Glomerular visceral epithelial cell (primary cell): ENCODE measurements at regions not wholly inside any gene's neighbourhood (a gene's known extent, or its start where the extent isn't known, plus 50 kb on each side); places are given as distances from the start of the nearest gene placed in this dataset.

ENCODE experiments used
- DNase-seq: peaks from one replicate; pipeline ENCODE4 v3.0.0-alpha.2; 2016; ENCODE audit errors: extremely low spot score

DNA sequence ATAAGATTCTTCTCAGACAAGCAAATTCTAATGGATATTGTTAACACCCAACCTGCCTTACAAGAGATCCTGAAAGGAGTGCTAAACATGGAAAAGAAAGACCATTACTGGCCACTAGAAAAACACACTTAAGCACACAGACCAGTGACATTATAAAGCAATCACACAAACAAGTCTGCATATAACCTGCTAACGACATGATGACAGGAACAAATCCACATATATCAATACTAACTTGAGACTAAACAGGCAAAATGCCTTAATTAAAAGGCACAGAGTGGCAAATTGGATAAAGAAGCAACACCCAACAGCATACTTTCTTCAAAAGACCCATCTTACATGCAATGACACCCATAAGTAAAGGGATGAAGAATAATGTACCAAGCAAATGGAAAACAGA is 100.5 kb upstream of the PCDH18 start:
- no peak for DNase-seq

DNA sequence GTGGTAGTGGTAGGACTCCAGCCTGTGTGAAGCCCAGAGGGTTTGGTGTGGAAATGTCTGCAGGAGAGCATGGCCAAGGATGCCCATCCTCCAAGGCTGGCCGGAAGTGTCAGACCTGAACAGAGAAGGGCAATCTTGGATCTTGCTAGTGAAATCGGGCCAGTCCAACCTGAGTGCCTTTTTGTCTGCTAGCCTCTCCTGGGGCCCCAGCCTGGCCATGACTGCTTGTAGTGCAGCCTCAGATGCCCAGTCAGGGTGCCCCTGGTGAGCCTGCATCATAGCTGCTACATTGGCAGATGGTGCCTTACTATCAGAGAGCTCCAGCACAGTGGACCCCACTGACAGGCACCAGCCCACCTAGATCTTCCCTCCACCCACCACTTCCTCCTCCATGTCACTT is 99.3 kb upstream of the PCDH18 start:
- no peak for DNase-seq

DNA sequence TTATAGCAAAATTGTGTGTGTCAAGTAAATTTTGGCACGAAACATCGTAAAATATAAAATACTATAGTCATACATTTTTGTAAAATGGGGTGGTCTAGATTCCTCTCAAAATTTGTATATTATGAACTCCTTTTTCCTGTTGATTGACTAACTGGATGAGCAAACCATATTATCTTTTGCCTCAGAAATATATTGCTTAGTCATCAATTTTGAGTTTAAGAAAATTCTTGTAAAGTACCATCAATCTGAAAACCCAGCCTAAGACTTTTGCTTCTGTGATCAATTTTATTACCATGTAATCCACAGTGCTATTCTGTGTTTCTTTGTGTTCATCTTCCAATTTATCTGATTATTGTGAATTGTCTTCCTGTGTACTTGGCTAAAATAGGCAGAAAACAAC is 98.0 kb upstream of the PCDH18 start:
- DNase-seq: no peak

DNA sequence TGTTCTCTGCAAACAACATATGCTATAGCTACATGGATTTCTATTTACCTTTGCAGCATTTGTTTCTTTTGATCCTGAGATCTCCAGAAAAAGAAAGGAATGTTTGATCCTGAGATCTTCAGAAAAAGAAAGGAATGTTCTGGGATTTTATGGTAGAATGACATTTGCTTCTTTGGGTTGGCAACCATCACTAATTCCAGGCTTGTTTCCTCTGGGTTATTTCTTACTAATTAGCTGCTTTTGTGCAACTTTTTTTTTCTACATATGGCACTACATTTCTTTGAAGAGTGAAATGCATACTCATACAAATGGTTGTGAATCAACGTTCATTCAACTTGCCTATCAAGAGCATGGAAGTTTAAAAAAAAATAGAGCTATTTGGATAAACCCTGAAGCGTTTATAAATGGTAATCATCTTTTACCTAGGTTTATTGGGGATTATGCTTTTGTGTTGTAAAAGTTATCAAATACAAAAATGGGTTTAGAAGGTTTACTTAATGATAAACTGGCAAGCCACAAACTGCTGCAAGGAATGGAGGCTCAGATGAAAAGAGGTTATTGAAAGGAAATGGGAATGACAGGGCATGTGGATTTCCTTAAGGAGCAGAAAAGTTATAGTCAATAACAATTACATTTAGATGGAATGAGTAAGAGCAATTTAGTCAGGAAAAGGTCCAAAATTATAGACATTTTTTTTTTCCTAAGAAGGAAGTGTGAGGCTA is 95.6 kb upstream of the PCDH18 start:
- no peak for DNase-seq

DNA sequence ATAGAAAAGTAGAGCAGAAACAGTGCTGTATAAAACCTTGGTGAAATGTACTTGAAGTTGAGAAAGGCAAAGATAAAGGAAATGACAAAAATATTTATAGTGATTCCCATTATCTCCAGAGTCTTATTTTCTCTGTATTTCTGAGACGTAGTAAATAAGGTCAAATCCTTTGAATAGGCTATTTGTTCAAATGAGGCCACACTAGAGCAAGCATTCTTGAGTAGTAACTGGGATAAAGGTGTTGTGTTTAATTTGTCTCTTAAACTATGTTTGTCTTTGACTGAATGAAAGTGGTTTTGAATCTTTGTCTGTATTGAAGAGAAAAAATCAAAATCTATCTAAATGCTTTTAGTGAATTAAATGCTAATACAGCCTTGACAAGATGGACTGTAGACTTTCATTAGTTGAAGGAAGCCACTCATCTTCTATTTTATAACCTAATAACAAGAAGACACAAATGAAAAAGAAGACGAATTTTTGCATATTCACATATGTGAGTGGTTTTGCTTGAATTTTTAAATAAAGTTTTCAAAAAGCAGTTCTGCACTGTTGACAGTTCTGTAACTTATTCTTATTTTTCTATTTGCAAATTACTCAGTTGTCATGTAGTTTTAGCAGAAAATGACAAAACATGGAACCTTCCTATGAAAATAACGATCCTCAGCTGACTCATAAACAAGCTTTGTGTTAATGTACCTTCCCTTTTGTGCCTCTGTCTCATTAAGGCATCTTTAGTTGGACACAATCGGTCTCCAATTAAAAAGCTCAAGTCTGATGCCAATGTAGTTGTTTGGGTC is 94.8 kb upstream of the PCDH18 start:
- DNase-seq: no peak

GRCh38 chr4:137623013-137623412 is 90.7 kb upstream of the PCDH18 start:
- no peak for DNase-seq

DNA sequence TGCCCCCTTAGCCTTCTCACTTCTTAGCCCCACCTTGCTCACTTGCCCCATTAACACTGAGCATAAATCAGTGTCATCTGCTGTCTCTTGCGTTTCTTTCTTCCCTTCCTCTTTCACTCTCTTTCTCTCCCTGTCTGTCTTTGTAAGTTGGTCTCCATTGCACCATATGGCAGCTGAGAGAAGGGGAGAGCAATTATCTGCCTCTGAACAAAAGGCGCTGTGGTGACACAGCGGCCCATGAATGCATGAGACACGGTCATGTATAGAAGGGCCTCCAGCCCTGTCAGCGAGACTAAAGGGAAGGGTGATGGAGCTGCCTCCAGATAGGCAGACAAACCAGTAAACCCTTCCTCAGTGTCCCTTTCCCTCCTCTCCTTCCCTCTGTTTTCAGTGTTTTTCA is 88.8 kb upstream of the PCDH18 start:
- DNase-seq: no peak

GRCh38 chr4:137614491-137614890 is 82.2 kb upstream of the PCDH18 start:
- DNase-seq: no peak

DNA sequence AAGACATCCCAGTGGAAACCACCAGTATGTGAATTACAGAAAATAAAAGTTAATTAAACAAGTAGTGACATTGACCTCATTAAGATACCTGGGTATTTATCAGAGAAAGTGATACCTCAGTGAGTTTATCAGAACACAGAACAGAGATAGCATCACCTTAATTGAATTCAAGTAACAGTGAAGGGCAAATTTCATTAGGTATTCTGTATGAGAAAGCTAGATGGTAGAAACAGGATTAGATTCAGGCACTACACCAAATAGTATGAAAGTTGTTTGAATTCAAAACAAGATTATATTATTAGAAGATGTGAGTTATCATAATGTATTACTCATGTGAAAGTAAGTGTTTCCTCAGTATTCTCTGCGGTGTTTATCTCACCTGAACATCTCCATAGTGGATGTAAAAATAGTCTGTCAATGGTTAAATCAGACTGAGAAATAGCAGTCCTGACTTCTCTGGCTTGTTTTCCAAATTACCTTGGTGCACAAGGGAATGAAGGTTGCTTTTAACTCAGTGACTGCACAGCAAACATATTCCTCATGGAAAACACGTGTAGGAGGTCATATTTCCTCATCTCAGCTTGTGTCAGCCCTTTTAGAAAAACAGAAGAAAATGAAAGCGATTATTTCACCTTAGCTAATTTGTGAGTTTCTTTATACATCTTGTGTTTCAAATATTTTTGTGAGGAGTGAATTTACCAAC is 79.9 kb upstream of the PCDH18 start:
- DNase-seq: no peak

DNA sequence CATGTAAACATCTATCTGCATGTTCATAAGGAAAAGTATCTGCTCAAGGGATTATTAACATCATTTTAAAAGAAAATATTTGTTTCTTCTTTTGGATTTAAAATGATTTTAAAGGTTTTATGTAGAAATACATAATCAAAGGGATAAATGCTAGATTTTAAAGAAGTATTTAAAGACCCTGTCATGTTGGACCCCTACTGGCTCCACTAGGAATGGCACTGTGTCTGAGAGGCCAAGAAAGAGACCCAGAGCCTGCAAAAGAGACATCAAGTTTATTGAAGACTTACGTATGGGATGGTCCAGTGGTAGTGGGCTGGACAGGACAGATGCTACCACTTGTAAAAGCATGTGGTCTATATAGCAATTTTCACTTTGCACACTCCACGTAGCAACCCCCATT is 78.7 kb upstream of the PCDH18 start:
- DNase-seq: no peak

DNA sequence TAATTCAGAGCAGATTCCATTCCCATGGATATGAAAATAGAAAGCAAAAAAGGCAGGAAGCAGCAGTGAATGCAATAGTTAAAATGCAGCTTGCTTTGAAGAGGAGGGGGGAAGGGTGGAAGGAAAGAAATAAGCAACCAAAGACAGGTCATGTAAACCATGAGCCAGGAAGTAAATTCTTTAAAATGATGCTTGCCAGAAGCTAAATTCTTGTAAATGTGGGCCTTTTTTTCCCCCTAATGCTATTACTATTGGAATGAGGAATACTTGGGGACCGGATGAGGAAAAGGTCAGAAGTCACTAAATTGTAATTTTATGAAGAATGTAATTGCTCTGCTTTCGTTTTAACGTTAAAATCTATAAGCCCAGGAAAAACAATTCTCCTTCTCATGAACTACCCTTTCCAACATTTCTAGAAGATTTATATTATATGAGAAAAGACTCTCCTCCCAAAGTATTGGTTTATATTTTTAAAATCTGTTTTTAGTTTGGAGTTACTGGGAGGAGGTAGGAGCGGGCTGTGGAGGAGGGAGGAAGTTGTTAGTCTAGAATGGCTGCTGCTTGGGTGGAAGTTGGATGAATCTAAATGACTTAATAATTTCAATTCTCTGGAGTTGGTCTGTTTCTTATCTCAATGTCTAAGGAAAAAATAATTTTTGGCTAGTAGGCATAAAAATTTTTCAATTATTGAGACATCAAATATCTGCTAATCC is 77.6 kb upstream of the PCDH18 start:
- no peak for DNase-seq

- DNase-seq: no peak
Measured at GRCh38 chr4:137608085-137608484, 75.8 kb upstream of the PCDH18 start.

DNA sequence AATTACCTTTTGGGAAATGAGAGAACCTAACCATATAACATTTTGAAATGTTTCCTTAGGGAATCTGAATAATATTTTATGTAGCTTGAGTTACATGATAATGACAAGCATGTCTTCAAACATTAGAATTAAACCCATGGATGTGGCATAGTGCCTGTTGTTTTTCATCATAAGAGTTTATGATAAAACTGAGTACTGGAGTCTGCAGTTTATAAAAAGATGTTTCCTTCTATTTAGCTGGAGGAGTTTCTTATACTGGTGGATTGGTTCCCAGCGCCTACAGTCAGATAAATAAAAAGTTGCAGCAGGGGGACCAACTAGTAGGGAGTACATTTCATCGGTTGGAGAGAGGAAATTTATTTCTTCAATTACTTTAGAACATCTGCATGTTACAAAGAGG is 70.1 kb upstream of the PCDH18 start:
- DNase-seq: no peak

DNA sequence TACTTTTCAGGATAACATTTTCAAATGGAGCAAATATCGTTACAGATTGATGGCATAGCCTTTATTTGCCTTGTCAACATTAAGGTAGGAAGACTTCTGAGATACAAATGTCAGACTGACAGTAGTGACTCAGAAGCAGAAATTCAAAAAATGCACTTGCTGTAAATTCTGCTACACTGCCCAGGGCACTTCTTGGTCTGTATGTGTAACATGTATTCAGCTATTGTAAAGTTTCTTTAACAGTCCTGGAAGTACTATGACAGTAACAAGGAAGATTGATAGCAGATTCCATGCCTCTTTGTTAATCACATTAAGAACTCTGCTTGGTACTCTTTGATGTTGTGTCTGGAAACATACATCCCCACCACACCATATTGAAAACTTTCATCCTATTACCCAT is 69.6 kb upstream of the PCDH18 start:
- no peak for DNase-seq

DNA sequence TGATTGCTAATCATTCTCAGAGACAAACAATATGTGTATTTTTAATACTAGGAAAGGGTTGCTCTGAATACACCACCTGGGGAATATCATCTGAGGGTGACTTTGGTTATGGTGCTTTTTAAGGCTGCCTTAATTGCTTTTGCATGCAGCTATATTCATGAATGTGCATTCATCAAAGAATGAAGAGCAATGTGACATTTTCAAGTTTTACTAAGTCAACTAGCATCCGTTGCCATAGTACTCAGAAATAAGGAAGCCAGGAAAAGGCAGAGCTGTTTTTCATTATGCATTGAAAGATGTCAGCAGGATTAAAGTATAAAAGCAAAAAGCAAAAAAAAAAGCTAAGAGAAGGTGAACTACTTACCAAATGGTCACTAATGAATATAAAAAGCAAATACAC is 67.4 kb upstream of the PCDH18 start:
- no peak for DNase-seq

- DNase-seq: no peak
Measured at GRCh38 chr4:137597752-137598430, 65.6 kb upstream of the PCDH18 start.

- no peak for DNase-seq
Measured at GRCh38 chr4:137587796-137588195, 55.5 kb upstream of the PCDH18 start.

GRCh38 chr4:137583671-137584070 is 51.4 kb upstream of the PCDH18 start:
- DNase-seq: no peak
